Small intestine (tissue), 7 donors: ENCODE measurements at regions not wholly inside any gene's neighbourhood (a gene's known extent, or its start where the extent isn't known, plus 50 kb on each side); places are given as distances from the start of the nearest gene placed in this dataset.

ENCODE experiments used
- DNase-seq, 2 donors: peaks; one replicate each; pipeline versions ENCODE4 v3.0.0 to v3.0.0-alpha.2; 2013
- FAIRE-seq: peaks from 2 replicates; lab custom pipeline; 2012; peaks lifted over from hg19 to GRCh38; lab: Jason Lieb, UNC
- H3K27ac ChIP-seq, 3 donors: one replicate each; pipeline ENCODE4 v1.5.1; 2013; ENCODE audit warnings: low read length in 2 of 3, mild to moderate bottlenecking in 2 of 3, control low read depth in 1 of 3, inconsistent platforms in 1 of 3, low read depth in 1 of 3, moderate library complexity in 1 of 3
- H3K27me3 ChIP-seq, 3 donors: one replicate each; pipeline ENCODE4 v1.6.1; 2013; ENCODE audit warnings: low read length in 3 of 3, inconsistent platforms in 1 of 3; ENCODE audit not compliant: control insufficient read depth in 3 of 3, insufficient read depth in 3 of 3
- H3K36me3 ChIP-seq, 3 donors: one replicate each; pipeline ENCODE4 v1.6.1; 2013; ENCODE audit warnings: low read length in 3 of 3, inconsistent platforms in 1 of 3, low read depth in 1 of 3, mild to moderate bottlenecking in 1 of 3, moderate library complexity in 1 of 3; ENCODE audit not compliant: control insufficient read depth in 3 of 3, insufficient read depth in 2 of 3
- H3K4me1 ChIP-seq, 3 donors: one replicate each; pipeline ENCODE4 v1.6.1; 2013; ENCODE audit warnings: low read length in 2 of 3, inconsistent platforms in 1 of 3, low read depth in 1 of 3, mild to moderate bottlenecking in 1 of 3, moderate library complexity in 1 of 3; ENCODE audit not compliant: control insufficient read depth in 3 of 3, insufficient read depth in 2 of 3
- H3K4me3 ChIP-seq, 3 donors: one replicate each; pipeline ENCODE4 v1.5.1; 2013; ENCODE audit warnings: low read length in 3 of 3, control low read depth in 1 of 3, inconsistent platforms in 1 of 3, low read depth in 1 of 3, mild to moderate bottlenecking in 1 of 3, moderate library complexity in 1 of 3
- H3K9me3 ChIP-seq, 2 donors: one replicate each; pipeline ENCODE4 v1.6.1; 2013; ENCODE audit warnings: low read depth in 1 of 2, low read length in 1 of 2; ENCODE audit not compliant: control insufficient read depth in 2 of 2, insufficient read depth in 1 of 2
- WGBS, 3 donors: extraction: QIAGEN DNeasy Blood & Tissue Kit; methylation state at CpG; one replicate each; pipeline ENCODE4 v1.1.7; 2013; 5-methylcytosine and 5-hydroxymethylcytosine counted together
- donor health status: healthy with polysubstance abuse.
- donor health status: control.
- donor health status: control.
- donor health status: Bipolar disorder and iron deficiency.
- donor health status: healthy.

DNA sequence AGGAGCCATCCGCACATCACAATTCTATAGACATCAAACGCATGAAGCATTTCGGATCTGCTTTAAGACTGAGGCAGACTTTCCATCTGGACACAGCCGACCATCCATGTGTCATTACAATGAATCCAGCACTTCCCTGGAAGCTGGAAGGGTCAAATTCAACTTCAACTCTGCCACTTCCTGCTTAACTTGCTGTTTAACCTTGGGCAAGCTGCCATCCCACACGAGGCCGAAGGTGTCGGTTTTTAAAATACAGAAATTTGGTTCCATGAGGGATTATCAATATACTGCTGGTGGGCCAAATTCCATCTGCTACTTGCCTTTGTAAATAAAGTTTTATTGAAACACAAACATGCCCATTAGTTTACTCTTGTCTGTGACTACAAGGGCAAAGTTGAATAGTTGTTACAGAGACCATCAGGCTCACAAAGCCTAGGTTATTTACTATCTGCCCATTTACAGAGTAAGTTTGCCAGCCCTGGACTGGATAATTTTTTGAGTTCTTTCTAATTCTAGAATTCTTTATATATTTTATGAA is 134.6 kb downstream of the FAM204A start:
- peak in 1 of 2 donors; percentile 3 for DNase-seq
- Histone ChIP-seq H3K9me3 (no peaks in the 10 kb centered on the region), H3K4me3 (no peak overlapping the region), H3K4me1 (no peaks in the 10 kb centered on the region), H3K36me3 (no peaks in the 10 kb centered on the region), H3K27me3 (peaks cover 0 to 2% (median 0%) of the 10 kb centered on the region in 3 donors), H3K27ac (no peak overlapping the region)
- FAIRE-seq: no peak
- 63 to 71% (median 67%) methylated on average over 7 of the region's 7 CpGs for WGBS, 3 donors

DNA sequence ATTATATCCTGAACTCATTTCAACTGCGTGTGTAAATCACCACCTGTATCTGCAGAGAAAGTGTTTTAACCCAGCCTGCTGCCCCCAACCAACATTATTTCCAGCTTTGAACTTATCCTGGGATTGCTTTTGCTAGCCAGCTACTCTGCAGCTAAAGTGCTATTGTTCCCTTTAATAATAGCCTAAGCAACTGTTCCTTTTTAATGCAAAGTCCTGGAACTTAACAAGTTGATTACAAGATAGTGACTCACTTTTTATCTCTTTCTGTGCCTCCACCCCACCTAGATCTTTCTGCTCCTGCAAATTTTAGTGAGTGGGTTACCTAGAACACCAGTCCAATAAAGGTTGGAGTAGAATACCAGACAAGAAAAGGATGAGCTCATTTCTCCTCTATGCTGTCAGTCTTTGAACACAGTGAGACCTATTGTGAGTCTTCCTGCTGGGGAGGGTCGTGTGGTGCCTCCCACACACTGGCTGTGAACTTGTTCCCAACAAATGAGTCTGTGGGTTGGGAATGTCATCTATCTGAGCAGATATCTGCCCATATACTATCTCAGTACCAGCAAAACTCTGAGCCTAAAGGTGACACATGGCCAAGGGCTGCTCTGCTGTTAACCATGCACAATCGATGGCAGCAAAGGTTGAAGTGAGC is 137.7 kb downstream of the FAM204A start:
- Histone ChIP-seq H3K4me1 (no peaks in the 10 kb centered on the region), H3K27me3 (peaks cover 0 to 2% (median 2%) of the 10 kb centered on the region in 3 donors), H3K36me3 (no peaks in the 10 kb centered on the region), H3K4me3 (no peak overlapping the region), H3K9me3 (no peaks in the 10 kb centered on the region), H3K27ac (no peak overlapping the region)
- 70 to 81% (median 73%) methylated on average over 3 of the region's 3 CpGs for whole genome bisulfite sequencing, 3 donors
- DNase-seq (no peak), FAIRE-seq (no peak)

DNA sequence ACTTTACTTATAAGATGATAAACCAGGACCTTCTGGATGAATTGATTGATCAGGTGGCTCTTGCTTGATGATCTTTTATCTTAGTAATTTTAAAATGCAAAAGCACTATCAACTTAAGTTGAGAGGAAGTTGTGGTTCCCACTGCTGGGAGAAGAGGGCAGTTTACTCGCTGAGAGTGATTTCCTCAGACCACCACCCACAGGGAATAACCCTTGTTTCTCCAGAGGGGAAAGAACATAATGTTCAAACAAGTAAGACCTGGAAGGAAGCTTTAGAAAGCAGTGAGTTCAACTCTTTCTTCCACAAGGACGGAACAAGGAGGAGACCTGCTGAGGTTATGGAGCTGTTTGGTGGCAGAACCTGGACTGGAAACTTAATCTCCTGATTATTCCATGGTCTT is 138.7 kb downstream of the FAM204A start:
- Histone ChIP-seq H3K4me1 (no peaks in the 10 kb centered on the region), H3K27ac (no peak overlapping the region), H3K4me3 (no peak overlapping the region), H3K9me3 (no peaks in the 10 kb centered on the region), H3K27me3 (peaks cover 0 to 2% (median 2%) of the 10 kb centered on the region in 3 donors), H3K36me3 (no peaks in the 10 kb centered on the region)
- DNase-seq (no peak), FAIRE-seq (no peak)
- WGBS, 3 donors: 49 to 90% (median 70%) methylated on average over 2 of the region's 2 CpGs

DNA sequence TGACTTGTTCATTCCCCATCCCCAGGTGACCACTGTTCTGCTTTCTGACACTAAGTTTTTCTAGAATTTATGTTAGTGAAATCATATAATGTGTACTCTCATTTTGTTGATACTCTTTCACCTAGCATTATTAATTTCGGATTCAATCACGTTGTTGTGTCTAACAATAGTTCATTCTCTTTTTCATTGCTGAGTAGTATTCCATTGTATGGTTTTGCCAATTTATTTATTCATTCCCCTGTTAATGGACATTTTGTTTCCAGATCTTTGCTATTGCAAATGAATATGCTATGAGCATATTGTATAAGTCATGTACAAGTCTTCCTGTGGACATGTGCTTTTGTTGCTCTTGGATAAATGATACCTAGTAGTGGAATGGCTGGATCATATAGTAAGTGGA is 146.4 kb downstream of the FAM204A start:
- FAIRE-seq (no peak), DNase-seq (no peak)
- H3K9me3 ChIP-seq: no peaks in the 10 kb centered on the region
- H3K36me3 ChIP-seq: no peaks in the 10 kb centered on the region
- H3K4me3 ChIP-seq: no peak overlapping the region
- H3K4me1 ChIP-seq: no peaks in the 10 kb centered on the region
- WGBS, 3 donors: 44 to 79% (median 76%) methylated on average over 2 of the region's 2 CpGs
- H3K27ac ChIP-seq: no peak overlapping the region
- H3K27me3 ChIP-seq: no peaks in the 10 kb centered on the region

DNA sequence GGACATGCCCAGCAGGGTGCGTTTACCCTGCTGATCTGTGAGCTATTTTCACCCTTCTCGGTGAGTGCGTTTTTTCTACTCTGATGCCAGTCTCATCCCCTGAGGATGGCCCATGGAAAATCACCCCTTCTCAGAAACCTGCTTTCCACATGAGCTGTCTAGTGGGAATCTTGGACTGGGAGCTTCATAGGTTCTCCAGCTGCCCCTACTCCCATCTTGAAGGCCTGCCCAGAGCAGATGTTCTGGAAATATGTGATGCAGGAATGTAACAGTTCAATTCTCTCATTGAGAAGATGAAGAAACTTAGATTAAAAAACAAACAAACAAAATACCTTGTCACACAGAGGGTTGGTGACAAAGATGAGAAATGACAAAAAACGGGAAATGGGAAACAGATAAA is 146.9 kb upstream of the RAB11FIP2 start:
- no peak overlapping the region for H3K4me3 ChIP-seq
- no peaks in the 10 kb centered on the region for H3K4me1 ChIP-seq
- FAIRE-seq (no peak), DNase-seq (no peak)
- H3K36me3 ChIP-seq: no peaks in the 10 kb centered on the region
- 79 to 85% (median 83%) methylated on average over 4 of the region's 4 CpGs for WGBS, 3 donors
- H3K27me3 ChIP-seq: no peaks in the 10 kb centered on the region
- no peaks in the 10 kb centered on the region for H3K9me3 ChIP-seq
- H3K27ac ChIP-seq: no peak overlapping the region

DNA sequence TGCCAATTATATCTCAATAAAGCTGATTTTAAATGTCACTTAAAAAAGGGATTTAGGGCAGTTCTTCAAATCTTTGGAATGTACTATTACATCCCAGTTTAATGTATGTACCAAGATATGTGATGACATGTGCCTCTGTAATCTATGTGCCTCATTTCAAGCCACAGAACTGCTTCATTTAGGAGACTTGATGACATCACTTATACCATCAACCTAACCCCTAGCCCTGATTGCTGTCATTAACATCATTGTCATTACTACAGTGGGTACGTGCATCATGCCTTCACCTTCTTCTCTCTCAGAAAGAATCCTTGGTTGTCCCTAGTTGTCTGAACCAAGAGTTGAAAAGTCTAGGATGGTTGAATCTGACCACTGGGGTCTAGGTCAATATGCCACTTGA is 134.3 kb upstream of the RAB11FIP2 start:
- DNase-seq (no peak), FAIRE-seq (no peak)
- Histone ChIP-seq H3K4me1 (no peaks in the 10 kb centered on the region), H3K4me3 (no peak overlapping the region), H3K36me3 (no peaks in the 10 kb centered on the region), H3K27me3 (no peaks in the 10 kb centered on the region), H3K27ac (no peak overlapping the region), H3K9me3 (no peaks in the 10 kb centered on the region)
- 76 to 83% (median 81%) methylated on average over 1 of the region's 1 CpG for WGBS, 3 donors

DNA sequence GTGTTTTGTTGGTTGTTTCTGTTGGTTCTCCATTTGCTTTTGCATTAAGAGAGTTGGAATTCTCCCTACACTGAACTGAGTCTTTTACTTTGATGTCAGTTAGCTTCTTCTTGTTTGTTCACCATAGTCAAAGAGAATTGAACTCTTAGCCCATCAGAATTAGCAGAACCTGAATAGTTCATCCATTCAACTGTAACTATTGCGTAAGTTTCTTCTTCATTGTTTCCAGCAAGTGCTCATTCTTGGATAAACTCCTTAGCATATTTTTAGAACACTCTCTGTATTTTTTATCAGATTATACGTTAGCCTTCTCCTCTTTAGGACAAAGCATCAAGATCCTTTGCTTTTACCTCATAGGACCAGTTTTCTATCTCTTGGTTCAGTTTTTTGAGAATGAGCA is 128.4 kb upstream of the RAB11FIP2 start:
- H3K4me1 ChIP-seq: no peaks in the 10 kb centered on the region
- H3K27me3 ChIP-seq: peaks cover 0 to 2% (median 0%) of the 10 kb centered on the region in 3 donors
- no peaks in the 10 kb centered on the region for H3K36me3 ChIP-seq
- no peak for FAIRE-seq
- H3K27ac ChIP-seq: no peak overlapping the region
- WGBS, 3 donors: 81 to 91% (median 87%) methylated on average over 2 of the region's 2 CpGs
- no peak for DNase-seq
- no peaks in the 10 kb centered on the region for H3K9me3 ChIP-seq
- no peak overlapping the region for H3K4me3 ChIP-seq

DNA sequence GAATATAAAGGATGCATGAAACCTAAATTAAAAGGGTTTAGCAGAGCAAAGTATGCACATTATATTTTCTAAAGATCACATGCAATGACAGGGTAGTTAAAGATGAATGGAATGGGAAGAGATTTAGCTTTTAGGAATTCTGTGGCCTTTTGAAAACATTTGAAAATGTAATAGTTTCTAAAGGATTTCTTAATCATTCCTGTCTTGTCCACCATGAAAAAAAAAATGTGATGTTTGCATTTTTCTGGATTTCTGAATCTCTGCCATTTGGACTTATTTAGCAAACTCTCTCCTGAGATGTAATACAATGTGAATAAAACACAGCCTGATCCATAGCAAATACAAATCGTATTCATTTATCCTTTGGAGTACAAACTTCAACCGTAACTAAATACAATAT is 126.6 kb upstream of the RAB11FIP2 start:
- no peaks in the 10 kb centered on the region for H3K36me3 ChIP-seq
- H3K4me1 ChIP-seq: no peaks in the 10 kb centered on the region
- DNase-seq (no peak), FAIRE-seq (no peak)
- 84 to 94% (median 91%) methylated on average over 2 of the region's 2 CpGs for WGBS, 3 donors
- no peak overlapping the region for H3K27ac ChIP-seq
- no peaks in the 10 kb centered on the region for H3K9me3 ChIP-seq
- H3K4me3 ChIP-seq: no peak overlapping the region
- peaks cover 0 to 2% (median 0%) of the 10 kb centered on the region in 3 donors for H3K27me3 ChIP-seq

DNA sequence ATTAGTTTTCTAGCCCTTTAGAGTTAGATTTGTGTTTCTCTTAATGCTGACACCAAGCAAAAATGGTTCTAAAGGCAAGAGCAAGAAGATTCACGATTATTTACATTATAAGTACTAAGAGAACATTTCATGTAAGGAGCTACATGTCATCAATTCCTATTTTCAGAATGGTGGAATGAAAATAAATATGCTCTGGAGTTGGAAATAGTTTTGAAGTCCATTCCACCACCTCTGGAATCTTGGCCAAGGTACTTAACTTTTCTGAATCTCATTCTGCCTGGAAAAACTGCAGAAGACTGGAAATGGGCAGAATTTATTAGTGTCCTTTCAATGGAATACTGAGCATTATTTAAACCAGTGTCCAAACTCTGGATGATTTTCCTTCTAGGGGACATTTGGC is 125.1 kb upstream of the RAB11FIP2 start:
- no peaks in the 10 kb centered on the region for H3K4me1 ChIP-seq
- no peak overlapping the region for H3K27ac ChIP-seq
- FAIRE-seq: no peak
- H3K27me3 ChIP-seq: peaks cover 0 to 2% (median 0%) of the 10 kb centered on the region in 3 donors
- no peaks in the 10 kb centered on the region for H3K36me3 ChIP-seq
- WGBS, 3 donors: 53 to 84% (median 70%) methylated on average over 1 of the region's 1 CpG
- no peak overlapping the region for H3K4me3 ChIP-seq
- no peaks in the 10 kb centered on the region for H3K9me3 ChIP-seq
- no peak for DNase-seq
